ENCODE measurements at regions not wholly inside any gene's neighbourhood (a gene's known extent, or its start where the extent isn't known, plus 50 kb on each side); places are given as distances from the start of the nearest gene placed in this dataset.
"Not testable (repeated sequence)": the region's sequence is repeated elsewhere in the genome, so short reads cannot be mapped to it uniquely, and the experiment has no call there.

GRCh38 chr3:75321060-75321459 lies 343.1 kb upstream of the FRG2C start:
- WGBS: 87% methylated on average over 3 of the region's 3 CpGs

DNA sequence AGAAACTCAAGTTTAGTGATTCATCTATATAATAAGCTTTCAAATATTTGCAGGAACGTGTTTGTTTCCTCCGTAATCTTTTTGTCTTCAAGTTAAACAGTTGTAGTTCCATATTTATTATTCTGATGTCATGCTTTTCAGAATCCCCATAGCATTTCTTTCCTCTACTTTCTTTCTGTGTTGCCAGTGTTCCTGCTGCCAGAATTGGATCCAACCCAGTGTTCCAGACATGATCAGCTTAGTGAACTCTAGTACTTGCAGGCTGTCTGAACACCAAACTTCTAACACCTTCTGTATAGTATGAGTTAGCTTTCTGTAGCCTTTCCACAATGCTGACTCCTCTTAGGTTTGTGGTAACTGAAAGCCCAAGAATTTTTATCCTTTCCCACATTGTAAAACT lies 340.2 kb upstream of the FRG2C start:
- H3K36me3 ChIP-seq (ENCODE audit: insufficient read depth, low read length); H3K27ac ChIP-seq (ENCODE audit: low read depth, low read length); H3K27me3 ChIP-seq (ENCODE audit: insufficient read depth, low read length); H3K9me3 ChIP-seq (ENCODE audit: insufficient read depth, low read depth, low read length); H3K9ac ChIP-seq (ENCODE audit: low read depth, low read length); H3K4me3 ChIP-seq (ENCODE audit: low read length); H3K4me1 ChIP-seq (ENCODE audit: insufficient read depth, low read length): not testable (repeated sequence)
- no CpG with 5 or more reads among the region's 2 CpGs for WGBS

More at GRCh38 chr3:75321060-75321459, 343.1 kb upstream of the FRG2C start:
- H3K4me1 ChIP-seq (ENCODE audit: insufficient read depth, low read length): no peaks in the 10 kb centered on the region
- H3K36me3 ChIP-seq (ENCODE audit: insufficient read depth, low read length): no peaks in the 10 kb centered on the region
- H3K4me3 ChIP-seq (ENCODE audit: low read length): no peak overlapping the region
- H3K9me3 ChIP-seq (ENCODE audit: insufficient read depth, low read depth, low read length): no peaks in the 10 kb centered on the region
- no peak overlapping the region for H3K27ac ChIP-seq (ENCODE audit: low read depth, low read length)
- no peak overlapping the region for H3K9ac ChIP-seq (ENCODE audit: low read depth, low read length)
- no peaks in the 10 kb centered on the region for H3K27me3 ChIP-seq (ENCODE audit: insufficient read depth, low read length)

DNA sequence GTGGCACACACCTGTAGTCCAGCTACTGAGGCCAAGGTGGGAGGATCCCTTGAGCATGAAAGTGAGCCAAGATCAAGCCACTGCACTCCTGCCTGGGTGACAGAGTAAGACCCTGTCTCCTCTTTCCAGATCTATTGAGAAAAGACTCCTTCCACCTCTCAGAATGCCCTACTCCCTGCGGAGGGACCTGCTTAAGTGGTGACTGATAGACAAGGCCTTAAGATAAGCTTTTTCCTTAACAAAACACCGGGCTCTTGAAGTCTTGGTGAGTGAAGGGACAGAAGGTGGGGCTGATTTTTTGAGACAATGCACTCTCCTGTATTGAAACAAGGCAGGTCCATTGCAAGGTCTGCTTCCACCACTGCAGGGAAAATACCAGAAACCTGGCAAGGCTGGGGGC lies 338.4 kb upstream of the FRG2C start:
- no peak overlapping the region for H3K27ac ChIP-seq (ENCODE audit: low read depth, low read length)

GRCh38 chr3:75327453-75327852 lies 336.7 kb upstream of the FRG2C start:
- Histone ChIP-seq H3K36me3 (ENCODE audit: insufficient read depth, low read length) (no peaks in the 10 kb centered on the region), H3K27ac (ENCODE audit: low read depth, low read length) (no peak overlapping the region), H3K4me1 (ENCODE audit: insufficient read depth, low read length) (no peaks in the 10 kb centered on the region), H3K9ac (ENCODE audit: low read depth, low read length) (no peak overlapping the region), H3K27me3 (ENCODE audit: insufficient read depth, low read length) (no peaks in the 10 kb centered on the region), H3K4me3 (ENCODE audit: low read length) (no peak overlapping the region), H3K9me3 (ENCODE audit: insufficient read depth, low read depth, low read length) (no peaks in the 10 kb centered on the region)
- WGBS: 91% methylated on average over 9 of the region's 9 CpGs

More for the DNA sequence above, 338.4 kb upstream of the FRG2C start:
- H3K9ac ChIP-seq (ENCODE audit: low read depth, low read length): no peak overlapping the region
- WGBS: 78% methylated on average over 2 of the region's 2 CpGs
- no peak overlapping the region for H3K4me3 ChIP-seq (ENCODE audit: low read length)
- H3K9me3 ChIP-seq (ENCODE audit: insufficient read depth, low read depth, low read length): no peaks in the 10 kb centered on the region
- H3K36me3 ChIP-seq (ENCODE audit: insufficient read depth, low read length): no peaks in the 10 kb centered on the region
- H3K4me1 ChIP-seq (ENCODE audit: insufficient read depth, low read length): no peaks in the 10 kb centered on the region
- H3K27me3 ChIP-seq (ENCODE audit: insufficient read depth, low read length): no peaks in the 10 kb centered on the region

- Histone ChIP-seq H3K4me1 (ENCODE audit: insufficient read depth, low read length) (no peaks in the 10 kb centered on the region), H3K27ac (ENCODE audit: low read depth, low read length) (no peak overlapping the region), H3K4me3 (ENCODE audit: low read length) (no peak overlapping the region), H3K9me3 (ENCODE audit: insufficient read depth, low read depth, low read length) (no peaks in the 10 kb centered on the region), H3K9ac (ENCODE audit: low read depth, low read length) (no peak overlapping the region), H3K27me3 (ENCODE audit: insufficient read depth, low read length) (no peaks in the 10 kb centered on the region), H3K36me3 (ENCODE audit: insufficient read depth, low read length) (no peaks in the 10 kb centered on the region)
- WGBS: 64% methylated on average over 3 of the region's 4 CpGs
Measured at GRCh38 chr3:75329476-75330097, 334.5 kb upstream of the FRG2C start.

DNA sequence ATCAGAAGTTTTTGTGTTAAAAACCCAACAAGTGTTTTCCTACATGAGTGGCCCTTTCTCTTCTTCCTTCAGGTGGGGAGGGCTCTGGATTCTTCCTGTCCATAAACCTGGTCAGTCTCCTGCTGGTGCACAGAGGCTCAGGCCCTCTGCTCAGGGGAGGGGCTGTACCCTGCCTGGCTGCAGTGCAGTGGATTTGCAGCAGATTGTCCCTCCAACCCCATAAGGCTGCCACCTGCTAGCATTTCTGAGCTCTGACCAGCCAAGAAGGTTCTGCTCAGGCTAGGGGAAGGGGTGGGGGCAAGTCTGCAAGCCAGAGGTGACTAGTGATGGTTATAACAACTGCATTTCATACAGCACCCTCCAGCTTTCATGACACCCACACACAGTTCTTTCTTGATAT lies 333.7 kb upstream of the FRG2C start:
- H3K9ac ChIP-seq (ENCODE audit: low read depth, low read length); H3K27ac ChIP-seq (ENCODE audit: low read depth, low read length); H3K27me3 ChIP-seq (ENCODE audit: insufficient read depth, low read length); H3K36me3 ChIP-seq (ENCODE audit: insufficient read depth, low read length); H3K4me3 ChIP-seq (ENCODE audit: low read length); H3K4me1 ChIP-seq (ENCODE audit: insufficient read depth, low read length); H3K9me3 ChIP-seq (ENCODE audit: insufficient read depth, low read depth, low read length): not testable (repeated sequence)

DNA sequence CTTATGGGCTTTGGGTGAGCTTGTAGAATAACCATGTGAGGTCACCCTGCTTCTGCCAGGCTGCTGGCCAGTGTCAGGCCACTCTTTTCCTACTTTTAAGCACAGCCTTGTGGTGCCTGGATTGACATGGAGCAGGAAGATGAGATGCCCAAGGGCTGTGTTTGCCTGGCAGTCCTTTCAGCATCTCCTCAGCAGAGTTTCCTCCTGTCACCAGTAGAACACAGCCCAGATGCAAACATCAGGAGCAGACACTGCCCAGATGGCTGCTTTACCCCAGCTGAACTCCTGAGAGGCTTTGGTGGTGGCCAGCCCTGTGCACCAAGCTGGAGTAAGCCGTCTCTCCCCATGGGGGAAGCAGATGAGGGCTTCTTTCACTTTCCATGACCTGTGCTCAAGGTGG lies 332.0 kb upstream of the FRG2C start:
- not testable (repeated sequence) for H3K27me3 ChIP-seq (ENCODE audit: insufficient read depth, low read length); H3K27ac ChIP-seq (ENCODE audit: low read depth, low read length); H3K4me3 ChIP-seq (ENCODE audit: low read length); H3K9me3 ChIP-seq (ENCODE audit: insufficient read depth, low read depth, low read length); H3K4me1 ChIP-seq (ENCODE audit: insufficient read depth, low read length); H3K9ac ChIP-seq (ENCODE audit: low read depth, low read length); H3K36me3 ChIP-seq (ENCODE audit: insufficient read depth, low read length)
- whole genome bisulfite sequencing: 100% methylated on average over 1 of the region's 1 CpG

DNA sequence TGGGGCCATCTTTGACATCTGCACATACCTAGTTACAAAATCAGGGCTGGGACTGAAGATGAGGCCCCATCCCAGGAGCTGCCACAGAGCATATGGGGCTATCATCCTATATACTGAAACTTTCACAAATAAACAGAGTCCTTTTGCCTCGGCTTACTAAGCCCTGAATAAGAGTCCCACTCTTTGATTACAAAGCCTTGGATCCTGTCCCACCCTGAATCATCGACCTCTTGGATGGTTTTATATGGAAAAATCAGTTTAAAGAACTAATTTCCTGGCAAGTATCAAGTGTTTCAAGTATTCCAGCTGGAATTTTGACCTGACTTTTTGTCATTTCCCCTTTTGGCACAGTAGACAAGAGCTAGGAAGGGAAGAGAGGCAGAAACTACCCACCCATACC lies 331.3 kb upstream of the FRG2C start:
- no peaks in the 10 kb centered on the region for H3K9me3 ChIP-seq (ENCODE audit: insufficient read depth, low read depth, low read length)
- H3K4me3 ChIP-seq (ENCODE audit: low read length): no peak overlapping the region
- no peak overlapping the region for H3K9ac ChIP-seq (ENCODE audit: low read depth, low read length)
- WGBS: 84% methylated on average over 2 of the region's 2 CpGs
- H3K27me3 ChIP-seq (ENCODE audit: insufficient read depth, low read length): no peaks in the 10 kb centered on the region
- no peaks in the 10 kb centered on the region for H3K36me3 ChIP-seq (ENCODE audit: insufficient read depth, low read length)
- no peak overlapping the region for H3K27ac ChIP-seq (ENCODE audit: low read depth, low read length)
- no peaks in the 10 kb centered on the region for H3K4me1 ChIP-seq (ENCODE audit: insufficient read depth, low read length)

DNA sequence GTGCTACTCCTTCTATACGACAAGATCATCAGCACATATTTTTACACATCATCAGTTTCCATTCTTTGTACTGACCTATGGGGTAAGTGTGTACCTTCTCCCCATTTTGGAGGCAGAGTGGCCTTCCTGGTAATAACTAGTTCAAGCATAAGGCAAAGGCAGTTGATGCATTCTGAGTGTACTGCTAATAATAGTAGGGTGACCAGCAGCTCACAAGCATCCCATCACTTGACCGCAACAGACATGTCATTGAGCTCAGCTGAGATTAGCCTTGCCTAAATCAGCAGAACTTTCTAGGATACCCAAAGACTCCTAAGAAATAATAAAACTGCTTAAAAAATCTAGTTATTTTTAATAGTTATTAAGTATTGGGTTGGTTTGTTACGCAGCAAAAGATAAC lies 329.8 kb upstream of the FRG2C start:
- Histone ChIP-seq H3K9ac (ENCODE audit: low read depth, low read length) (no peak overlapping the region), H3K4me1 (ENCODE audit: insufficient read depth, low read length) (no peaks in the 10 kb centered on the region), H3K27me3 (ENCODE audit: insufficient read depth, low read length) (no peaks in the 10 kb centered on the region), H3K27ac (ENCODE audit: low read depth, low read length) (no peak overlapping the region), H3K4me3 (ENCODE audit: low read length) (no peak overlapping the region), H3K36me3 (ENCODE audit: insufficient read depth, low read length) (no peaks in the 10 kb centered on the region), H3K9me3 (ENCODE audit: insufficient read depth, low read depth, low read length) (no peaks in the 10 kb centered on the region)
- 93% methylated on average over 3 of the region's 3 CpGs for WGBS

- no peak overlapping the region for H3K27ac ChIP-seq (ENCODE audit: low read depth, low read length)
- H3K4me1 ChIP-seq (ENCODE audit: insufficient read depth, low read length): no peaks in the 10 kb centered on the region
- WGBS: 85% methylated on average over 2 of the region's 3 CpGs
- no peak overlapping the region for H3K9ac ChIP-seq (ENCODE audit: low read depth, low read length)
- H3K27me3 ChIP-seq (ENCODE audit: insufficient read depth, low read length): no peaks in the 10 kb centered on the region
- H3K36me3 ChIP-seq (ENCODE audit: insufficient read depth, low read length): no peaks in the 10 kb centered on the region
- no peaks in the 10 kb centered on the region for H3K9me3 ChIP-seq (ENCODE audit: insufficient read depth, low read depth, low read length)
- H3K4me3 ChIP-seq (ENCODE audit: low read length): no peak overlapping the region
Measured at GRCh38 chr3:75337226-75337900, 326.8 kb upstream of the FRG2C start.

DNA sequence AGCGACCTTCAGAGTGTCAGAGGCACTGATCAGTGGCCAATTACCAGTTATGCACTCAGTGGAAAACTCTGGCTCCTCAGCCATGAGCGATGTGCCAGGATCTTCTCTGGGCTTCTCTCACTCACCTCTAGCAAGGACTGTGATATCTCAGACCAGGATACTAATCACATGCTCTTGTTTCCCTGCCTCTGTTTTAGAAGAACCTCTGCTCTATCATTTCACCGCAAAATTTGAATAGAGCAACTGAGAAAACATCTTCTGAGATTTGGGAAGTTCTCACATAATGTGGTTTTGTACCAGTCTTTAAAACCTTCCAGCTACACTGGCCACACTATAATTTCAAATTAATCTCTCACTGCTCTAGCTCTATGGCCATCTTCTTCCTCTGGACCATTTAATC lies 325.8 kb upstream of the FRG2C start:
- Histone ChIP-seq H3K27me3 (ENCODE audit: insufficient read depth, low read length) (no peaks in the 10 kb centered on the region), H3K4me1 (ENCODE audit: insufficient read depth, low read length) (no peaks in the 10 kb centered on the region), H3K9me3 (ENCODE audit: insufficient read depth, low read depth, low read length) (no peaks in the 10 kb centered on the region), H3K4me3 (ENCODE audit: low read length) (no peak overlapping the region), H3K27ac (ENCODE audit: low read depth, low read length) (no peak overlapping the region), H3K9ac (ENCODE audit: low read depth, low read length) (no peak overlapping the region), H3K36me3 (ENCODE audit: insufficient read depth, low read length) (no peaks in the 10 kb centered on the region)
- WGBS: 91% methylated on average over 3 of the region's 3 CpGs

All from HUES64 (cell line).